A549 (cell line): ENCODE measurements at regions not wholly inside any gene's neighbourhood (a gene's known extent, or its start where the extent isn't known, plus 50 kb on each side); places are given as distances from the start of the nearest gene placed in this dataset.

Source experiments
- small RNA-seq, 6 experiments: library from RNA; depleted of rRNA; stranded (forward); fragments of <200 nt; gene quantifications; one replicate each; pipeline ENCODE3, GENCODE V24; 2012

Small RNAs in the stretch of these regions (small RNA-seq; reads per million reads assigned to genes)
- gene RN7SL446P (0 reads per million in 6 experiments), gene RNA5SP169 (0 reads per million in 6 experiments)
